K562 (cell line): ENCODE measurements at regions not wholly inside any gene's neighbourhood (a gene's known extent, or its start where the extent isn't known, plus 50 kb on each side); places are given as distances from the start of the nearest gene placed in this dataset.

Experiments used
- ATAC-seq: fragments of 200-7000 bp; cut with Tn5 transposase; 3 replicates; pipeline ENCODE4 v1.9.1; 2020; ENCODE audit warnings: moderate library complexity
- BruUV-seq: library from RNA; stranded (reverse); fragments of 400-500 nt; replicated peaks from 2 replicates; lab custom pipeline; 2021; lab: Mats Ljungman, UMichigan
- CTCF ChIA-PET: fragments of 300-600 bp; formaldehyde crosslinking; extraction: SDS; loops from one replicate; lab custom pipeline; 2021; ENCODE audit warnings: low intra/inter-chr PET ratio; lab: Yijun Ruan, JAX
- POLR2A ChIA-PET: fragments of 300-600, 350-650 bp; sonication (Branson Sonifier 250); formaldehyde crosslinking; extraction: SDS; loops from one replicate; lab custom pipeline; 2021; ENCODE audit warnings: antibody characterized with exemption, inconsistent platforms; lab: Yijun Ruan, JAX
- DNase-seq, 4 experiments: peaks; one replicate each; pipeline versions ENCODE4 v3.0.0 to v3.0.0-alpha.2; 2011 to 2018; ENCODE audit warnings: low spot score in 3 of 4, mixed read lengths in 3 of 4; ENCODE audit errors: extremely low read depth in 1 of 4
- FAIRE-seq: peaks from 2 replicates; lab custom pipeline; 2011; peaks lifted over from hg19 to GRCh38; lab: Jason Lieb, UNC
- H2AFZ ChIP-seq: 2 replicates; pipeline ENCODE4 v1.6.0; 2011; ENCODE audit warnings: low read depth, low read length, control low read depth, inconsistent platforms
- H3K27ac ChIP-seq: fragments of 200-600 bp; 3 replicates; pipeline ENCODE4 v1.8.0; 2011; ENCODE audit warnings: low read depth, mild to moderate bottlenecking, control low read depth, inconsistent platforms, low read length, moderate library complexity, mixed read lengths; ENCODE audit errors: extremely low read depth
- H3K27me3 ChIP-seq, 2 experiments: fragments of 300-600 bp in 1 of 2; 2 replicates in 1 of 2; 3 replicates in 1 of 2; pipeline versions ENCODE4 v1.6.0 to v1.8.0; 2011; ENCODE audit warnings: inconsistent platforms in 2 of 2, low read length in 2 of 2, mild to moderate bottlenecking in 1 of 2, mixed read lengths in 1 of 2, moderate library complexity in 1 of 2; ENCODE audit not compliant: control insufficient read depth in 2 of 2, insufficient read depth in 2 of 2
- H3K36me3 ChIP-seq: fragments of 300-600 bp; 3 replicates; pipeline ENCODE4 v1.8.0; 2011; ENCODE audit warnings: mild to moderate bottlenecking, low read length, inconsistent platforms; ENCODE audit not compliant: control insufficient read depth, insufficient read depth
- H3K4me1 ChIP-seq, 2 experiments: fragments of 200-600 bp in 1 of 2; replicated peaks in 1 of 2; 2 replicates in 1 of 2; 3 replicates in 1 of 2; pipeline versions ENCODE4 v1.5.1 to v1.8.0; 2011; ENCODE audit warnings: inconsistent platforms in 2 of 2, low read length in 2 of 2, mild to moderate bottlenecking in 1 of 2, mixed read lengths in 1 of 2, moderate library complexity in 1 of 2; ENCODE audit not compliant: control insufficient read depth in 2 of 2, insufficient read depth in 2 of 2
- H3K4me2 ChIP-seq: 2 replicates; pipeline ENCODE4 v1.6.1; 2011; ENCODE audit warnings: low read length, control low read depth, inconsistent platforms, mixed read lengths; ENCODE audit not compliant: insufficient read depth
- H3K4me3 ChIP-seq: fragments of 200-600 bp; sonication (generic), shearing (Covaris generic); 2 replicates; pipeline ENCODE4 v1.5.1; 2016; ENCODE audit warnings: control low read depth, inconsistent platforms
- H3K79me2 ChIP-seq: fragments of 200-600 bp; 3 replicates; pipeline ENCODE4 v1.8.0; 2011; ENCODE audit warnings: low read length, inconsistent platforms; ENCODE audit not compliant: control insufficient read depth, insufficient read depth
- H3K9ac ChIP-seq, 2 experiments: 2 replicates each; pipeline versions ENCODE4 v1.6.0 to v1.6.1; 2011; ENCODE audit warnings: low read depth in 2 of 2, low read length in 2 of 2, control low read depth in 1 of 2, inconsistent platforms in 1 of 2, mild to moderate bottlenecking in 1 of 2, mixed read lengths in 1 of 2; ENCODE audit not compliant: insufficient read depth in 1 of 2
- H3K9me1 ChIP-seq: one replicate; pipeline ENCODE4 v1.6.0; 2011; ENCODE audit warnings: inconsistent platforms, mild to moderate bottlenecking, low read length, moderate library complexity; ENCODE audit not compliant: control insufficient read depth, insufficient read depth
- H3K9me3 ChIP-seq: replicated peaks from 2 replicates; pipeline ENCODE4 v1.5.1; 2011; ENCODE audit warnings: low read depth, low read length, inconsistent platforms; ENCODE audit not compliant: control insufficient read depth, insufficient read depth
- H4K20me1 ChIP-seq: replicated peaks from 2 replicates; pipeline ENCODE4 v1.6.1; 2011; ENCODE audit warnings: low read length, inconsistent platforms, mixed read lengths; ENCODE audit not compliant: control insufficient read depth, insufficient read depth
- CBX8 ChIP-seq: fragments of 200-600 bp; sonication (generic); IDR thresholded peaks from 2 replicates; pipeline ENCODE4 v1.6.1; 2012; ENCODE audit warnings: borderline replicate concordance, mixed run types, low read depth, mild to moderate bottlenecking, moderate library complexity, mixed read lengths, low read length, control low read depth, inconsistent platforms; ENCODE audit not compliant: poor library complexity, severe bottlenecking; ENCODE audit errors: extremely low read depth
- HDAC1 ChIP-seq, 2 experiments: fragments of 450-650 bp; IDR thresholded peaks; 2 replicates each; pipeline ENCODE4 v1.6.1; 2016 to 2017; ENCODE audit warnings: inconsistent platforms in 1 of 2, mild to moderate bottlenecking in 1 of 2, moderate library complexity in 1 of 2
- MIER1 ChIP-seq: fragments of 450-650 bp; IDR thresholded peaks from 2 replicates; pipeline ENCODE4 v1.6.1; 2016; ENCODE audit warnings: antibody characterized with exemption, mild to moderate bottlenecking, low read depth
- POLR2AphosphoS5 ChIP-seq: IDR thresholded peaks from 2 replicates; pipeline ENCODE4 v1.6.1; 2011; ENCODE audit warnings: mild to moderate bottlenecking, low read depth, low read length, moderate library complexity; ENCODE audit not compliant: control insufficient read depth, insufficient read depth
- SIX5 ChIP-seq, 2 experiments: IDR thresholded peaks; 2 replicates each; pipeline ENCODE4 v1.6.1; 2011; ENCODE audit warnings: low read length in 2 of 2, borderline replicate concordance in 1 of 2, low read depth in 1 of 2, mild to moderate bottlenecking in 1 of 2, moderate library complexity in 1 of 2; ENCODE audit not compliant: insufficient read depth in 1 of 2
- SP1 ChIP-seq: sonication (generic); formaldehyde crosslinking; IDR thresholded peaks from 2 replicates; pipeline ENCODE4 v1.8.1; 2022; ENCODE audit warnings: mild to moderate bottlenecking, missing genetic modification reagents
- TEAD1 ChIP-seq, 2 experiments: fragments of 450-650 bp in 1 of 2; sonication (generic) in 1 of 2; formaldehyde crosslinking; IDR thresholded peaks; 2 replicates each; pipeline versions ENCODE4 v1.4.0 to v1.8.0; 2020 to 2022; ENCODE audit warnings: mild to moderate bottlenecking in 2 of 2, missing genetic modification reagents in 1 of 2
- TEAD2 ChIP-seq: fragments of 450-650 bp; IDR thresholded peaks from 2 replicates; pipeline ENCODE4 v1.6.1; 2016; ENCODE audit warnings: missing genetic modification characterization, control low read depth, missing compliant biosample characterization
- ZNF311 ChIP-seq: fragments of 250-450 bp; sonication (Bioruptor Pico); IDR thresholded peaks from 2 replicates; pipeline ENCODE4 v1.4.0; 2020; ENCODE audit warnings: mild to moderate bottlenecking, moderate library complexity
- ZNF384 ChIP-seq: IDR thresholded peaks from 2 replicates; pipeline ENCODE4 v1.6.1; 2012; ENCODE audit warnings: low read depth, low read length, improper control_type of control experiment
- WGBS: fragments of 100-300 bp; shearing (Covaris generic); methylation state at CpG from one replicate; pipeline ENCODE4 v1.1.6; 2016; ENCODE audit warnings: low coverage, mixed read lengths; ENCODE audit not compliant: insufficient coverage; ENCODE audit errors: missing lambda C conversion rate; 5-methylcytosine and 5-hydroxymethylcytosine counted together
- in situ Hi-C: fragments of 300-500 bp; cut with MboI; formaldehyde crosslinking; loops from 4 replicates; pipeline ENCODE4 v1.15.0; 2018; ENCODE audit warnings: inconsistent platforms, mixed read lengths
- intact Hi-C: fragments of 100-400 bp; cut with micrococcal nuclease; formaldehyde crosslinking; loops from 2 replicates; pipeline ENCODE4 v1.14.2; 2022

GRCh38 chr4:95939141-95939540 is 99.2 kb downstream of the PDHA2 start:
- no peak for ATAC-seq
- Histone ChIP-seq H3K79me2 (no peaks in the 10 kb centered on the region), H3K9me3 (no peaks in the 10 kb centered on the region; the same call in 1 of the 2 replicates), H3K27ac (no peak overlapping the region), H3K9me1 (no peaks in the 10 kb centered on the region), H3K36me3 (no peaks in the 10 kb centered on the region), H3K9ac (no peak overlapping the region), H3K27me3 (no peaks in the 10 kb centered on the region), H3K4me1 (no peaks in the 10 kb centered on the region), H2AFZ (no peak overlapping the region), H4K20me1 (no peaks in the 10 kb centered on the region), H3K4me2 (no peak overlapping the region), H3K4me3 (no peak overlapping the region)
- intact Hi-C loops, result no loop called here
- FAIRE-seq, result no peak
- DNase-seq, result no peak
- no peak for TF ChIP-seq CBX8
- TF ChIP-seq HDAC1 (IDR thresholded peaks at IDR 0.05), result no peak
- TF ChIP-seq ZNF311, result no peak
- no peak for TF ChIP-seq POLR2AphosphoS5
- TF ChIP-seq TEAD1 (CRISPR knock-in tag; IDR thresholded peaks at IDR 0.05), result no peak
- no peak for TF ChIP-seq ZNF384
- TF ChIP-seq TEAD2 (tag), result no peak
- TF ChIP-seq SIX5 (IDR thresholded peaks at IDR 0.05; ENCODE audit: borderline replicate concordance in 1 of 2, insufficient read depth in 1 of 2, low read depth in 1 of 2, low read length in 2 of 2), result no peak
- no peak for TF ChIP-seq MIER1
- TF ChIP-seq SP1 (CRISPR knock-in tag), result no peak
- in situ Hi-C loops, result no loop called here
- ChIA-PET POLR2A (no interaction called here), CTCF (no interaction called here)
- WGBS, result 0% methylated on average over 1 of the region's 1 CpG
- no TSS peak for BruUV-seq
